ENCODE measurements at regions not wholly inside any gene's neighbourhood (a gene's known extent, or its start where the extent isn't known, plus 50 kb on each side); places are given as distances from the start of the nearest gene placed in this dataset.
"Not testable (repeated sequence)": the region's sequence is repeated elsewhere in the genome, so short reads cannot be mapped to it uniquely, and the experiment has no call there.

GRCh38 chr10:118811675-118812392 is 57.1 kb upstream of the CACUL1 start:
- no peak for DNase-seq (ENCODE audit: low spot score)
- POLR2A ChIA-PET (ENCODE audit: low non-redundant PET): no interaction called here
- CTCF ChIA-PET: interaction anchor here (1.0 kb wide), 1 partner anchor 8 kb away, joined by 3 read pairs; no protein-coding TSS in a partner anchor
- H3K27ac ChIP-seq: no peak overlapping the region
- no peak for TF ChIP-seq CTCF (conservative IDR thresholded peaks at IDR 0.05; ENCODE audit: low read depth)

GRCh38 chr10:118812393-118812740 is 57.6 kb upstream of the CACUL1 start:
- POLR2A ChIA-PET (ENCODE audit: low non-redundant PET): no interaction called here
- TF ChIP-seq CTCF (conservative IDR thresholded peaks at IDR 0.05; ENCODE audit: low read depth): no peak
- H3K27ac ChIP-seq: no peak overlapping the region
- CTCF ChIA-PET: interaction anchor here (1.0 kb wide), 1 partner anchor 9 kb away, joined by 3 read pairs; no protein-coding TSS in a partner anchor
- no peak for DNase-seq (ENCODE audit: low spot score)

- CTCF ChIA-PET: interaction anchor here (1.0 kb wide), 1 partner anchor 9 kb away, joined by 3 read pairs; no protein-coding TSS in a partner anchor
- H3K27ac ChIP-seq; POLR2A ChIA-PET (ENCODE audit: low non-redundant PET); DNase-seq (ENCODE audit: low spot score): not testable (repeated sequence)
Observed at GRCh38 chr10:118813001-118813400, 58.2 kb upstream of the CACUL1 start.

- ChIA-PET POLR2A (ENCODE audit: low non-redundant PET) (no interaction called here), CTCF (interaction anchor here (0.6 to 0.9 kb wide), 3 partner anchors 14 to 1374 kb away, joined by 3 read pairs; no protein-coding TSS in a partner anchor)
- TF ChIP-seq CTCF (conservative IDR thresholded peaks at IDR 0.05; ENCODE audit: low read depth): no peak
- DNase-seq (ENCODE audit: low spot score): no peak
- no peak overlapping the region for H3K27ac ChIP-seq
Observed at GRCh38 chr10:118816471-118817168, 61.9 kb upstream of the CACUL1 start.

GRCh38 chr10:118817328-118818068 is 62.7 kb upstream of the CACUL1 start:
- ChIA-PET POLR2A (ENCODE audit: low non-redundant PET) (no interaction called here), CTCF (interaction anchor here (0.9 kb wide), 1 partner anchor 11 kb away, joined by 3 read pairs; no protein-coding TSS in a partner anchor)

GRCh38 chr10:118818621-118819221 is 64.0 kb upstream of the CACUL1 start:
- no peak for TF ChIP-seq CTCF (conservative IDR thresholded peaks at IDR 0.05; ENCODE audit: low read depth)
- no peak for DNase-seq (ENCODE audit: low spot score)
- POLR2A ChIA-PET (ENCODE audit: low non-redundant PET): no interaction called here
- H3K27ac ChIP-seq: no peak overlapping the region
- CTCF ChIA-PET: interaction anchor here (0.5 to 1.2 kb wide), 3 partner anchors 10 to 31 kb away, joined by 3 to 4 read pairs (median 4); no protein-coding TSS in a partner anchor

More at GRCh38 chr10:118817328-118818068, 62.7 kb upstream of the CACUL1 start:
- no peak for DNase-seq (ENCODE audit: low spot score)
- no peak for TF ChIP-seq CTCF (conservative IDR thresholded peaks at IDR 0.05; ENCODE audit: low read depth)
- H3K27ac ChIP-seq: no peak overlapping the region

Data from RWPE1 (cell line).